ENCODE measurements at regions not wholly inside any gene's neighbourhood (a gene's known extent, or its start where the extent isn't known, plus 50 kb on each side); places are given as distances from the start of the nearest gene placed in this dataset.
A peak's percentile ranks its signal among the peaks of the same experiment; 100 is the strongest.

GRCh38 chr1:57633881-57634280, 210.0 kb upstream of the DAB1 start:
- no peak for DNase-seq (ENCODE audit: low read depth)

GRCh38 chr1:57633056-57633455, 209.2 kb upstream of the DAB1 start:
- DNase-seq (ENCODE audit: low read depth) = no peak

GRCh38 chr1:57632401-57632800, 208.5 kb upstream of the DAB1 start:
- DNase-seq (ENCODE audit: low read depth) = no peak

GRCh38 chr1:57627612-57628011, 203.8 kb upstream of the DAB1 start:
- no peak for DNase-seq (ENCODE audit: low read depth)

GRCh38 chr1:57623791-57624538, 200.1 kb upstream of the DAB1 start:
- no peak for DNase-seq (ENCODE audit: low read depth)

GRCh38 chr1:57623039-57623790, 199.4 kb upstream of the DAB1 start:
- DNase-seq (ENCODE audit: low read depth) = peak; percentile 16

GRCh38 chr1:57621776-57622175, 197.9 kb upstream of the DAB1 start:
- DNase-seq (ENCODE audit: low read depth) = no peak

- no peak for DNase-seq (ENCODE audit: low read depth)
Measured at GRCh38 chr1:57620605-57621004, 196.7 kb upstream of the DAB1 start.

GRCh38 chr1:57616921-57617320, 193.1 kb upstream of the DAB1 start:
- DNase-seq (ENCODE audit: low read depth) = no peak

GRCh38 chr1:57615956-57616355, 192.1 kb upstream of the DAB1 start:
- no peak for DNase-seq (ENCODE audit: low read depth)

GRCh38 chr1:57612833-57613232, 189.0 kb upstream of the DAB1 start:
- no peak for DNase-seq (ENCODE audit: low read depth)

- no peak for DNase-seq (ENCODE audit: low read depth)
Measured at GRCh38 chr1:57605933-57606332, 182.1 kb upstream of the DAB1 start.

GRCh38 chr1:57603696-57604095, 179.8 kb upstream of the DAB1 start:
- no peak for DNase-seq (ENCODE audit: low read depth)

GRCh38 chr1:57600424-57600823, 176.6 kb upstream of the DAB1 start:
- DNase-seq (ENCODE audit: low read depth) = no peak

GRCh38 chr1:57599236-57599994, 175.6 kb upstream of the DAB1 start:
- peak; percentile 9 for DNase-seq (ENCODE audit: low read depth)

GRCh38 chr1:57597036-57597435, 173.2 kb upstream of the DAB1 start:
- DNase-seq (ENCODE audit: low read depth) = no peak

- no peak for DNase-seq (ENCODE audit: low read depth)
Measured at GRCh38 chr1:57594002-57594401, 170.1 kb upstream of the DAB1 start.

- peak; percentile 13 for DNase-seq (ENCODE audit: low read depth)
Measured at GRCh38 chr1:57591842-57592241, 168.0 kb upstream of the DAB1 start.

- DNase-seq (ENCODE audit: low read depth) = no peak
Measured at GRCh38 chr1:57590978-57591377, 167.1 kb upstream of the DAB1 start.

GRCh38 chr1:57586842-57587241, 163.0 kb upstream of the DAB1 start:
- DNase-seq (ENCODE audit: low read depth) = no peak

GRCh38 chr1:57578680-57579079, 154.8 kb upstream of the DAB1 start:
- DNase-seq (ENCODE audit: low read depth) = no peak

GRCh38 chr1:57578099-57578498, 154.2 kb upstream of the DAB1 start:
- no peak for DNase-seq (ENCODE audit: low read depth)

- no peak for DNase-seq (ENCODE audit: low read depth)
Measured at GRCh38 chr1:57576756-57577155, 152.9 kb upstream of the DAB1 start.

Data from GM04504 (cell line).